Iris pigment epithelial cell (primary cell): ENCODE measurements at regions not wholly inside any gene's neighbourhood (a gene's known extent, or its start where the extent isn't known, plus 50 kb on each side); places are given as distances from the start of the nearest gene placed in this dataset.
"Not testable (repeated sequence)": the region's sequence is repeated elsewhere in the genome, so short reads cannot be mapped to it uniquely, and the experiment has no call there.

Experiments
- DNase-seq: peaks from one replicate; pipeline ENCODE4 v3.0.0-alpha.2; 2011; ENCODE audit warnings: low read depth

GRCh38 chr1:10911490-10912166, 100.8 kb upstream of the TARDBP start:
- DNase-seq: no peak

GRCh38 chr1:10912441-10912840, 100.0 kb upstream of the TARDBP start:
- no peak for DNase-seq

- DNase-seq: no peak
Observed at GRCh38 chr1:10914056-10914455, 98.4 kb upstream of the TARDBP start.

GRCh38 chr1:10915594-10915993, 96.9 kb upstream of the TARDBP start:
- no peak for DNase-seq

- no peak for DNase-seq
Observed at GRCh38 chr1:10916311-10916710, 96.1 kb upstream of the TARDBP start.

GRCh38 chr1:10916991-10917390, 95.5 kb upstream of the TARDBP start:
- no peak for DNase-seq

GRCh38 chr1:10917513-10918454, 94.7 kb upstream of the TARDBP start:
- DNase-seq: no peak

GRCh38 chr1:10918531-10918930, 93.9 kb upstream of the TARDBP start:
- peak; percentile 57 for DNase-seq

- DNase-seq: no peak
Observed at GRCh38 chr1:10920063-10920626, 92.3 kb upstream of the TARDBP start.

- not testable (repeated sequence) for DNase-seq
Observed at GRCh38 chr1:10922315-10923060, 90.0 kb upstream of the TARDBP start.

- no peak for DNase-seq
Observed at GRCh38 chr1:10924030-10924429, 88.4 kb upstream of the TARDBP start.

- no peak for DNase-seq
Observed at GRCh38 chr1:10928654-10929053, 83.8 kb upstream of the TARDBP start.

- DNase-seq: no peak
Observed at GRCh38 chr1:10932088-10932487, 80.4 kb upstream of the TARDBP start.

GRCh38 chr1:10934150-10934818, 78.2 kb upstream of the TARDBP start:
- no peak for DNase-seq

GRCh38 chr1:10935246-10935645, 77.2 kb upstream of the TARDBP start:
- DNase-seq: no peak

- DNase-seq: no peak
Observed at GRCh38 chr1:10935724-10936123, 76.7 kb upstream of the TARDBP start.

- no peak for DNase-seq
Observed at GRCh38 chr1:10936998-10937901, 75.2 kb upstream of the TARDBP start.

- DNase-seq: no peak
Observed at GRCh38 chr1:10938741-10939417, 73.6 kb upstream of the TARDBP start.

- DNase-seq: peak; percentile 22
Observed at GRCh38 chr1:10939654-10940450, 72.6 kb upstream of the TARDBP start.
